ENCODE measurements at regions not wholly inside any gene's neighbourhood (a gene's known extent, or its start where the extent isn't known, plus 50 kb on each side); places are given as distances from the start of the nearest gene placed in this dataset.

- H3K4me3 ChIP-seq = no peak overlapping the region
- no peak overlapping the region for H3K27ac ChIP-seq
- no peaks in the 10 kb centered on the region for H3K4me1 ChIP-seq
- TF ChIP-seq POLR2AphosphoS5 (IDR thresholded peaks at IDR 0.05) = no peak
- no peak for TF ChIP-seq EP300 (IDR thresholded peaks at IDR 0.05)
- TF ChIP-seq, protein P1, sequence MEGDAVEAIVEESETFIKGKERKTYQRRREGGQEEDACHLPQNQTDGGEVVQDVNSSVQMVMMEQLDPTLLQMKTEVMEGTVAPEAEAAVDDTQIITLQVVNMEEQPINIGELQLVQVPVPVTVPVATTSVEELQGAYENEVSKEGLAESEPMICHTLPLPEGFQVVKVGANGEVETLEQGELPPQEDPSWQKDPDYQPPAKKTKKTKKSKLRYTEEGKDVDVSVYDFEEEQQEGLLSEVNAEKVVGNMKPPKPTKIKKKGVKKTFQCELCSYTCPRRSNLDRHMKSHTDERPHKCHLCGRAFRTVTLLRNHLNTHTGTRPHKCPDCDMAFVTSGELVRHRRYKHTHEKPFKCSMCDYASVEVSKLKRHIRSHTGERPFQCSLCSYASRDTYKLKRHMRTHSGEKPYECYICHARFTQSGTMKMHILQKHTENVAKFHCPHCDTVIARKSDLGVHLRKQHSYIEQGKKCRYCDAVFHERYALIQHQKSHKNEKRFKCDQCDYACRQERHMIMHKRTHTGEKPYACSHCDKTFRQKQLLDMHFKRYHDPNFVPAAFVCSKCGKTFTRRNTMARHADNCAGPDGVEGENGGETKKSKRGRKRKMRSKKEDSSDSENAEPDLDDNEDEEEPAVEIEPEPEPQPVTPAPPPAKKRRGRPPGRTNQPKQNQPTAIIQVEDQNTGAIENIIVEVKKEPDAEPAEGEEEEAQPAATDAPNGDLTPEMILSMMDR (IDR thresholded peaks at IDR 0.05) = no peak
- TF ChIP-seq POLR2A (IDR thresholded peaks at IDR 0.05) = no peak
- H3K27me3 ChIP-seq = peaks cover 7% of the 10 kb centered on the region
- no peak for DNase-seq (ENCODE audit: low spot score in 2 of 2)
- no peaks in the 10 kb centered on the region for H3K9me3 ChIP-seq
- H3K36me3 ChIP-seq = no peaks in the 10 kb centered on the region
- WGBS = 94% methylated on average over 10 of the region's 10 CpGs
Observed at GRCh38 chr16:54365990-54366634, 79.5 kb upstream of the IRX3 start.

DNA sequence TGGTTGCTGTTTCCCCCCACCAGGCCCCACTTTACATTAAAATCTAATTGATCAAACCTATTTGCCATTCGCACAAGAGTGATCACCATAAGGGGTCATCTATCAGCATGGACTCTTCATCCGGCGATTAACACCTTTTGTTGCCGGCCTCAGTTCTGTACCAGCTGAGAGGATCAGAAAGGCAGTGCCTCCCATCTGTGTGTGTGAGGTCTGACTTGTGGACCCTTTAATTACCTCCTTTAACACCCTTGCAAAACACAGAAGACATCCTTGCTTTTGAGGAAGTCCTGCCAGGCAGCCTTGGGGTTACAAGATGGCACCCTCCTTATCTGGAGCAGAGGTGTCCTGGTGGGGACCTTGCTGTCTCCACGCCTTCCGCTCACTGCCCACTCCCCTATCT, 77.2 kb upstream of the IRX3 start:
- no peak for DNase-seq (ENCODE audit: low spot score in 2 of 2)
- H3K36me3 ChIP-seq = no peaks in the 10 kb centered on the region
- WGBS = 97% methylated on average over 6 of the region's 6 CpGs
- peaks cover 7% of the 10 kb centered on the region for H3K27me3 ChIP-seq
- no peaks in the 10 kb centered on the region for H3K9me3 ChIP-seq
- H3K4me3 ChIP-seq = no peak overlapping the region
- no peak overlapping the region for H3K27ac ChIP-seq
- no peaks in the 10 kb centered on the region for H3K4me1 ChIP-seq
- no peak for TF ChIP-seq POLR2AphosphoS5 (IDR thresholded peaks at IDR 0.05)
- TF ChIP-seq, protein P1 (IDR thresholded peaks at IDR 0.05) = no peak
- no peak for TF ChIP-seq EP300 (IDR thresholded peaks at IDR 0.05)
- no peak for TF ChIP-seq POLR2A (IDR thresholded peaks at IDR 0.05)

DNA sequence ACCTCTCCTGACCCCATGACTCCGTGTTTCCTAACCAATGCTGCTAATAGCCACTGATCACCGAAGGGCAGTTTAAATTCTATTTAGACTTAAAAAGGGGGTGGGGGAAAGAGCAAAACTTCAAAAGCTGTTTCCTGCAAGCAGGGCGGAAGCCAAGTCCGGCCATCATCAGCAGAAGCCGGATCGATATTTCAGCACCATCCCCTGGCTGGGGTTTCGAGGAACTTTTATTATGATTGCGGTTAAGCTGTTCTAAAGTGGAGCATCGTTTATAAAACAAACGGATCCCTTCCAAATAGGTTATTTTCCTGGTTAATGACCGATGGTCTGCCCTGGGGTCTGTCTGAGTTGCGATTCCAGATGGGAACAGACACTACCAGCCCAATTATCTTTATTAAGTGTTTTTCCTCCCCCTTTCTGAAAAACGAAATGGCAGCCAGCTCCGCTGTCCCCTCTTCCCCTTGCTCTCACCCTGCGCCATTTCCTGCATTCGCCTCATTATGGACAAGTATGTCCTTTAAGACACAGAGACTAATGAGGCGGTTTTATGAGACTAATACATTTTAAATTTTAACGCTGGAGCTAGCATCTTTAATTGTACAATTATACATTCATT, 76.1 kb upstream of the IRX3 start:
- Histone ChIP-seq H3K36me3 (no peaks in the 10 kb centered on the region), H3K9me3 (no peaks in the 10 kb centered on the region), H3K4me3 (no peak overlapping the region), H3K27ac (no peak overlapping the region), H3K27me3 (peaks cover 7% of the 10 kb centered on the region), H3K4me1 (no peaks in the 10 kb centered on the region)
- WGBS = 74% methylated on average over 18 of the region's 18 CpGs
- TF ChIP-seq POLR2A (IDR thresholded peaks at IDR 0.05) = no peak
- TF ChIP-seq POLR2AphosphoS5 (IDR thresholded peaks at IDR 0.05) = no peak
- no peak for DNase-seq (ENCODE audit: low spot score in 2 of 2)

DNA sequence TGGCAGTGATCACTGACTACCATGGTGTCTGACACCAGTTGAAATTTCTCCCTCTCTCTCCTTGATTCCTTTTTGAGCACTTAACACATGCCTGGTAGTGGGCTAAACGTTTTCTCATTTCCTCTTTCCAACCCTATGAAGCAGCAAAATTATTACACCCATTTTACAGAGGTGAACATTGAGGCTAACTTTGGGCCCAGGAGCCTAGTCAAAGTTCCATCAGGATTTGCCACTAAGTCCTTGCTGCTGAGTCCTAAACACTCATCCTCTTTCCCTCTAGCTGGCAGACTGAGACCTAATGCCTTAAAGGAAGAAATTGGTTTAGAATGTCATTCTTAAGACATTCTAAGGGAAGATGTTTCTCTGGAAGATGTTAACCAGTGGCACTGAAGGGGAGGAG, 74.7 kb upstream of the IRX3 start:
- Histone ChIP-seq H3K27me3 (peaks cover 7% of the 10 kb centered on the region), H3K36me3 (no peaks in the 10 kb centered on the region), H3K9me3 (no peaks in the 10 kb centered on the region), H3K4me1 (no peaks in the 10 kb centered on the region), H3K27ac (no peak overlapping the region), H3K4me3 (no peak overlapping the region)
- DNase-seq (ENCODE audit: low spot score in 2 of 2) = no peak
- WGBS = 50% methylated on average over 1 of the region's 1 CpG
- TF ChIP-seq POLR2A (IDR thresholded peaks at IDR 0.05) (no peak), POLR2AphosphoS5 (IDR thresholded peaks at IDR 0.05) (no peak), EP300 (IDR thresholded peaks at IDR 0.05) (no peak)
- TF ChIP-seq, protein P1 (IDR thresholded peaks at IDR 0.05) = no peak

DNA sequence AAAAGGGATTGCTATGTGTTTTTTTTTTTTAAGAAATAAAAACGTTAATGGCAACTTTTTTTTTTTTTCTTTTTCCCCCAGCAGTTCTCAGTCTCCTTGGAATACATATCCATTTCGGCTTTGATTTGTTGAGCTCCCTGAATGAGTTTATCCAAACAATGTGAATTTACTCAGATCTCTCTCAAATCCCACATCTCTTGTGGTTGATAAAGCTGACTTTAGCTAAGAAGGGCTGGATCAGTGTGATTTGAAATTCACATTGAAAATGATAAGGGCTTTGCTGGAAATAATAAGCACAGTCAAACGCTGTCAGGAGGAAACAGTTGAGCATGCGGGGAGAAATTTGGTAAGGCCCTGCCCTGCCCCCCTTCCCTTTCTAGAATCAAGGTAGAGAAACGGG, 74.1 kb upstream of the IRX3 start:
- Histone ChIP-seq H3K4me3 (no peak overlapping the region), H3K9me3 (no peaks in the 10 kb centered on the region), H3K36me3 (no peaks in the 10 kb centered on the region), H3K27ac (no peak overlapping the region), H3K27me3 (peaks cover 7% of the 10 kb centered on the region), H3K4me1 (no peaks in the 10 kb centered on the region)
- WGBS = 56% methylated on average over 5 of the region's 5 CpGs
- no peak for DNase-seq (ENCODE audit: low spot score in 2 of 2)
- TF ChIP-seq EP300 (IDR thresholded peaks at IDR 0.05) = no peak
- no peak for TF ChIP-seq POLR2AphosphoS5 (IDR thresholded peaks at IDR 0.05)
- TF ChIP-seq, protein P1 (IDR thresholded peaks at IDR 0.05) = no peak
- TF ChIP-seq POLR2A (IDR thresholded peaks at IDR 0.05) = no peak

Data from suprapubic skin (tissue), 4 donors.